GM12878 (cell line): ENCODE measurements at regions not wholly inside any gene's neighbourhood (a gene's known extent, or its start where the extent isn't known, plus 50 kb on each side); places are given as distances from the start of the nearest gene placed in this dataset.

Experiments used
- ATAC-seq: fragments of 200-7000 bp; cut with Tn5 transposase; 3 replicates; pipeline ENCODE4 v1.9.1; 2020; ENCODE audit warnings: mild to moderate bottlenecking, moderate library complexity
- BruUV-seq: library from RNA; stranded (reverse); fragments of 400-500 nt; replicated peaks from 2 replicates; lab custom pipeline; 2021; lab: Mats Ljungman, UMichigan
- CTCF ChIA-PET: fragments of 300-600 bp; sonication (Branson Sonifier 250); formaldehyde crosslinking; extraction: SDS; loops from one replicate; lab custom pipeline; 2021; ENCODE audit warnings: inconsistent platforms; lab: Yijun Ruan, JAX
- POLR2A ChIA-PET: fragments of 350-600 bp; formaldehyde crosslinking; extraction: SDS; loops from one replicate; lab custom pipeline; 2021; ENCODE audit warnings: inconsistent platforms; lab: Charles Lee
- RAD21 ChIA-PET: fragments of 300-600 bp; sonication (Branson Sonifier 250); formaldehyde crosslinking; loops from one replicate; lab custom pipeline; 2023; ENCODE audit warnings: antibody characterized with exemption; ENCODE audit not compliant: unreplicated experiment; lab: Charles Lee
- SMC1A ChIA-PET: fragments of 300-600 bp; sonication (Branson Sonifier 250); formaldehyde crosslinking; loops from one replicate; lab custom pipeline; 2023; ENCODE audit not compliant: unreplicated experiment, uncharacterized antibody; lab: Charles Lee
- DNase-seq: peaks from one replicate; pipeline ENCODE4 v3.0.0-alpha.2; 2011; ENCODE audit warnings: low read depth, low spot score
- FAIRE-seq: peaks from 3 replicates; lab custom pipeline; 2011; peaks lifted over from hg19 to GRCh38; lab: Jason Lieb, UNC
- H2AFZ ChIP-seq: 2 replicates; pipeline ENCODE4 v1.6.0; 2011; ENCODE audit warnings: low read depth, low read length, control low read depth; ENCODE audit not compliant: control insufficient read depth
- H3K27ac ChIP-seq: 2 replicates; pipeline ENCODE4 v1.5.1; 2011; ENCODE audit warnings: control low read depth; ENCODE audit not compliant: control insufficient read depth, insufficient read depth
- H3K27me3 ChIP-seq, 2 experiments: replicated peaks in 1 of 2; 2 replicates each; pipeline versions ENCODE4 v1.6.0 to v1.6.1; 2011; ENCODE audit warnings: low read length in 1 of 2; ENCODE audit not compliant: control insufficient read depth in 2 of 2, insufficient read depth in 2 of 2
- H3K36me3 ChIP-seq, 2 experiments: 2 replicates each; pipeline ENCODE4 v1.5.1; 2011; ENCODE audit warnings: low read length in 1 of 2; ENCODE audit not compliant: control insufficient read depth in 2 of 2, insufficient read depth in 2 of 2
- H3K4me1 ChIP-seq: 2 replicates; pipeline ENCODE4 v1.6.1; 2011; ENCODE audit warnings: mild to moderate bottlenecking, low read length, moderate library complexity, mixed read lengths; ENCODE audit not compliant: control insufficient read depth, insufficient read depth
- H3K4me2 ChIP-seq: 2 replicates; pipeline ENCODE4 v1.6.0; 2011; ENCODE audit warnings: control low read depth; ENCODE audit not compliant: control insufficient read depth, insufficient read depth
- H3K4me3 ChIP-seq: fragments of 200-600 bp; sonication (generic); 2 replicates; pipeline ENCODE4 v1.5.1; 2016
- H3K79me2 ChIP-seq: 2 replicates; pipeline ENCODE4 v1.6.0; 2011; ENCODE audit warnings: low read length; ENCODE audit not compliant: control insufficient read depth, insufficient read depth
- H3K9ac ChIP-seq: 2 replicates; pipeline ENCODE4 v1.8.0; 2011; ENCODE audit warnings: low read length, control low read depth, mixed read lengths; ENCODE audit not compliant: control insufficient read depth, insufficient read depth
- H3K9me3 ChIP-seq: replicated peaks from 3 replicates; pipeline ENCODE4 v1.5.1; 2011; ENCODE audit warnings: mild to moderate bottlenecking, low read length; ENCODE audit not compliant: control insufficient read depth, insufficient read depth
- H4K20me1 ChIP-seq: 2 replicates; pipeline ENCODE4 v1.6.0; 2011; ENCODE audit not compliant: control insufficient read depth, insufficient read depth
- BHLHE40 ChIP-seq, 2 experiments: fragments of 450-650 bp in 1 of 2; IDR thresholded peaks; 2 replicates each; pipeline ENCODE4 v1.6.1; 2011 to 2017; ENCODE audit warnings: low read depth in 2 of 2, borderline replicate concordance in 1 of 2, improper control_type of control experiment in 1 of 2, low read length in 1 of 2, mild to moderate bottlenecking in 1 of 2
- IKZF1 ChIP-seq: fragments of 450-650 bp; conservative IDR thresholded peaks from 2 replicates; pipeline ENCODE4 v1.6.1; 2017; ENCODE audit warnings: antibody characterized with exemption, mild to moderate bottlenecking
- IKZF2 ChIP-seq, 2 experiments: fragments of 450-650 bp; IDR thresholded peaks; 2 replicates each; pipeline ENCODE4 v1.6.1; 2017; ENCODE audit warnings: mild to moderate bottlenecking in 2 of 2, moderate library complexity in 2 of 2
- MXI1 ChIP-seq: fragments of 150-350 bp; IDR thresholded peaks from 2 replicates; pipeline ENCODE4 v1.6.1; 2011; ENCODE audit warnings: low read depth, mild to moderate bottlenecking, inconsistent platforms, low read length, improper control_type of control experiment
- NFIC ChIP-seq: IDR thresholded peaks from 2 replicates; pipeline ENCODE4 v1.6.1; 2012; ENCODE audit warnings: low read depth, mild to moderate bottlenecking, inconsistent platforms, low read length, moderate library complexity
- NFYA ChIP-seq: IDR thresholded peaks from 2 replicates; pipeline ENCODE4 v1.6.1; 2011; ENCODE audit warnings: low read depth, mild to moderate bottlenecking, low read length, improper control_type of control experiment, borderline replicate concordance
- NR2C2 ChIP-seq: IDR thresholded peaks from 2 replicates; pipeline ENCODE4 v1.6.1; 2011; ENCODE audit warnings: borderline replicate concordance, low read depth; ENCODE audit not compliant: control insufficient read depth, insufficient read length
- PML ChIP-seq: IDR thresholded peaks from 2 replicates; pipeline ENCODE4 v1.6.1; 2012; ENCODE audit warnings: low read length, inconsistent platforms
- POLR2AphosphoS5 ChIP-seq: IDR thresholded peaks from 2 replicates; pipeline ENCODE4 v1.6.1; 2011; ENCODE audit warnings: mild to moderate bottlenecking, low read length, inconsistent platforms
- RAD51 ChIP-seq: fragments of 450-650 bp; IDR thresholded peaks from 2 replicates; pipeline ENCODE4 v1.6.1; 2016; ENCODE audit warnings: moderate library complexity, mild to moderate bottlenecking, inconsistent platforms
- RCOR1 ChIP-seq: conservative IDR thresholded peaks from 2 replicates; pipeline ENCODE4 v1.6.1; 2012; ENCODE audit warnings: low read depth, low read length, improper control_type of control experiment
- WRNIP1 ChIP-seq: IDR thresholded peaks from 2 replicates; pipeline ENCODE4 v1.6.1; 2011; ENCODE audit warnings: low read depth, low read length, improper control_type of control experiment, borderline replicate concordance
- YBX1 ChIP-seq: fragments of 450-650 bp; IDR thresholded peaks from 2 replicates; pipeline ENCODE4 v1.6.1; 2016; ENCODE audit warnings: antibody characterized with exemption
- ZNF384 ChIP-seq: IDR thresholded peaks from 2 replicates; pipeline ENCODE4 v1.6.1; 2012; ENCODE audit warnings: low read depth, mild to moderate bottlenecking, low read length, improper control_type of control experiment, borderline replicate concordance
- WGBS: methylation state at CpG from one replicate; pipeline ENCODE4 v1.1.6; 2016; ENCODE audit warnings: low lambda C conversion rate; ENCODE audit not compliant: insufficient replicate concordance, insufficient coverage; ENCODE audit errors: missing lambda C conversion rate; 5-methylcytosine and 5-hydroxymethylcytosine counted together
- in situ Hi-C: fragments of 300-500 bp; cut with MboI; formaldehyde crosslinking; loops from 9 replicates; pipeline ENCODE4 v1.14.3; 2018; ENCODE audit warnings: mixed read lengths
- intact Hi-C: fragments of 100-400 bp; cut with micrococcal nuclease; formaldehyde crosslinking; loops from one replicate; pipeline ENCODE4 v1.14.2; 2022; ENCODE audit not compliant: unreplicated experiment
- TF ChIP-seq, protein P1 (sequence below): IDR thresholded peaks from 2 replicates; pipeline ENCODE4 v1.6.1; 2011; ENCODE audit warnings: borderline replicate concordance, low read depth, mild to moderate bottlenecking, moderate library complexity, mixed read lengths, low read length; ENCODE audit not compliant: insufficient read depth; ENCODE audit errors: extremely low read length
- TF ChIP-seq, protein P2 (sequence below): IDR thresholded peaks from 2 replicates; pipeline ENCODE4 v1.6.1; 2012; ENCODE audit warnings: improper control_type of control experiment, low read depth, low read length; ENCODE audit not compliant: insufficient replicate concordance
- TF ChIP-seq, protein P3 (sequence below): IDR thresholded peaks from 2 replicates; pipeline ENCODE4 v1.6.1; 2012; ENCODE audit warnings: low read depth, low read length, improper control_type of control experiment
- TF ChIP-seq, protein P4 (sequence below): fragments of 450-650 bp; IDR thresholded peaks from 2 replicates; pipeline ENCODE4 v1.6.1; 2017; ENCODE audit warnings: mild to moderate bottlenecking

DNA sequence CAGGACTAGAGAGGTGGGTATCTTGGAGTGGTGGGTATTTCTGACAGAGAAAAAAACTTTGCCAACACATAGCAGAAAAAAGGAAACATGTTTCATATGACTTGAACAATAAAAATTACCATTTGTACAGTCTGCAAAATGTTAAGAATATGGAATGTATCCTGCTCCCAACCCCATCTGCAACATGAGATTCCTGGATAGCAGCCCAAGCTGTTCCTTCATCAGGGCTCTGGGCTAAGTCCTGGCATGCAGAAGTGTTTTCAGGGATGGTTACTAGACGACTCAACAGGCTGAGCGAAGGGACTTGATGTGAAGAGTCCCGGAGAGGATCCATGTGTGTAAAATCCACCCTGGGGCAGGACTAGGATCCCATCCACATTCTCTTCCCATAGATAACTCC is 121.0 kb upstream of the IRX3 start:
- Histone ChIP-seq H3K36me3 (no peaks in the 10 kb centered on the region), H2AFZ (no peak overlapping the region), H4K20me1 (no peaks in the 10 kb centered on the region), H3K79me2 (no peaks in the 10 kb centered on the region), H3K4me2 (no peak overlapping the region), H3K9me3 (no peaks in the 10 kb centered on the region), H3K4me1 (no peaks in the 10 kb centered on the region), H3K9ac (no peak overlapping the region), H3K4me3 (no peak overlapping the region), H3K27ac (no peak overlapping the region), H3K27me3 (no peaks in the 10 kb centered on the region; a peak in 1 of 4 replicates)
- no TSS peak for BruUV-seq
- no peak for FAIRE-seq
- ChIA-PET RAD21 (no interaction called here), SMC1A (no interaction called here), POLR2A (no interaction called here), CTCF (no interaction called here)
- intact Hi-C loops (no loop called here), in situ Hi-C loops (no loop called here)
- no peak for DNase-seq
- no peak for ATAC-seq
- WGBS = 53% methylated on average over 3 of the region's 3 CpGs
- TF ChIP-seq, protein P1, sequence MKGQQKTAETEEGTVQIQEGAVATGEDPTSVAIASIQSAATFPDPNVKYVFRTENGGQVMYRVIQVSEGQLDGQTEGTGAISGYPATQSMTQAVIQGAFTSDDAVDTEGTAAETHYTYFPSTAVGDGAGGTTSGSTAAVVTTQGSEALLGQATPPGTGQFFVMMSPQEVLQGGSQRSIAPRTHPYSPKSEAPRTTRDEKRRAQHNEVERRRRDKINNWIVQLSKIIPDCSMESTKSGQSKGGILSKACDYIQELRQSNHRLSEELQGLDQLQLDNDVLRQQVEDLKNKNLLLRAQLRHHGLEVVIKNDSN = no peak
- no peak for TF ChIP-seq IKZF1
- TF ChIP-seq, protein P2, sequence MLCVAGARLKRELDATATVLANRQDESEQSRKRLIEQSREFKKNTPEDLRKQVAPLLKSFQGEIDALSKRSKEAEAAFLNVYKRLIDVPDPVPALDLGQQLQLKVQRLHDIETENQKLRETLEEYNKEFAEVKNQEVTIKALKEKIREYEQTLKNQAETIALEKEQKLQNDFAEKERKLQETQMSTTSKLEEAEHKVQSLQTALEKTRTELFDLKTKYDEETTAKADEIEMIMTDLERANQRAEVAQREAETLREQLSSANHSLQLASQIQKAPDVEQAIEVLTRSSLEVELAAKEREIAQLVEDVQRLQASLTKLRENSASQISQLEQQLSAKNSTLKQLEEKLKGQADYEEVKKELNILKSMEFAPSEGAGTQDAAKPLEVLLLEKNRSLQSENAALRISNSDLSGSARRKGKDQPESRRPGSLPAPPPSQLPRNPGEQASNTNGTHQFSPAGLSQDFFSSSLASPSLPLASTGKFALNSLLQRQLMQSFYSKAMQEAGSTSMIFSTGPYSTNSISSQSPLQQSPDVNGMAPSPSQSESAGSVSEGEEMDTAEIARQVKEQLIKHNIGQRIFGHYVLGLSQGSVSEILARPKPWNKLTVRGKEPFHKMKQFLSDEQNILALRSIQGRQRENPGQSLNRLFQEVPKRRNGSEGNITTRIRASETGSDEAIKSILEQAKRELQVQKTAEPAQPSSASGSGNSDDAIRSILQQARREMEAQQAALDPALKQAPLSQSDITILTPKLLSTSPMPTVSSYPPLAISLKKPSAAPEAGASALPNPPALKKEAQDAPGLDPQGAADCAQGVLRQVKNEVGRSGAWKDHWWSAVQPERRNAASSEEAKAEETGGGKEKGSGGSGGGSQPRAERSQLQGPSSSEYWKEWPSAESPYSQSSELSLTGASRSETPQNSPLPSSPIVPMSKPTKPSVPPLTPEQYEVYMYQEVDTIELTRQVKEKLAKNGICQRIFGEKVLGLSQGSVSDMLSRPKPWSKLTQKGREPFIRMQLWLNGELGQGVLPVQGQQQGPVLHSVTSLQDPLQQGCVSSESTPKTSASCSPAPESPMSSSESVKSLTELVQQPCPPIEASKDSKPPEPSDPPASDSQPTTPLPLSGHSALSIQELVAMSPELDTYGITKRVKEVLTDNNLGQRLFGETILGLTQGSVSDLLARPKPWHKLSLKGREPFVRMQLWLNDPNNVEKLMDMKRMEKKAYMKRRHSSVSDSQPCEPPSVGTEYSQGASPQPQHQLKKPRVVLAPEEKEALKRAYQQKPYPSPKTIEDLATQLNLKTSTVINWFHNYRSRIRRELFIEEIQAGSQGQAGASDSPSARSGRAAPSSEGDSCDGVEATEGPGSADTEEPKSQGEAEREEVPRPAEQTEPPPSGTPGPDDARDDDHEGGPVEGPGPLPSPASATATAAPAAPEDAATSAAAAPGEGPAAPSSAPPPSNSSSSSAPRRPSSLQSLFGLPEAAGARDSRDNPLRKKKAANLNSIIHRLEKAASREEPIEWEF = no peak
- TF ChIP-seq MXI1 = no peak
- TF ChIP-seq RCOR1 = no peak
- no peak for TF ChIP-seq NFIC
- no peak for TF ChIP-seq YBX1
- TF ChIP-seq, protein P3, sequence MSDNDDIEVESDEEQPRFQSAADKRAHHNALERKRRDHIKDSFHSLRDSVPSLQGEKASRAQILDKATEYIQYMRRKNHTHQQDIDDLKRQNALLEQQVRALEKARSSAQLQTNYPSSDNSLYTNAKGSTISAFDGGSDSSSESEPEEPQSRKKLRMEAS = no peak
- TF ChIP-seq ZNF384 = no peak
- TF ChIP-seq, protein P4, sequence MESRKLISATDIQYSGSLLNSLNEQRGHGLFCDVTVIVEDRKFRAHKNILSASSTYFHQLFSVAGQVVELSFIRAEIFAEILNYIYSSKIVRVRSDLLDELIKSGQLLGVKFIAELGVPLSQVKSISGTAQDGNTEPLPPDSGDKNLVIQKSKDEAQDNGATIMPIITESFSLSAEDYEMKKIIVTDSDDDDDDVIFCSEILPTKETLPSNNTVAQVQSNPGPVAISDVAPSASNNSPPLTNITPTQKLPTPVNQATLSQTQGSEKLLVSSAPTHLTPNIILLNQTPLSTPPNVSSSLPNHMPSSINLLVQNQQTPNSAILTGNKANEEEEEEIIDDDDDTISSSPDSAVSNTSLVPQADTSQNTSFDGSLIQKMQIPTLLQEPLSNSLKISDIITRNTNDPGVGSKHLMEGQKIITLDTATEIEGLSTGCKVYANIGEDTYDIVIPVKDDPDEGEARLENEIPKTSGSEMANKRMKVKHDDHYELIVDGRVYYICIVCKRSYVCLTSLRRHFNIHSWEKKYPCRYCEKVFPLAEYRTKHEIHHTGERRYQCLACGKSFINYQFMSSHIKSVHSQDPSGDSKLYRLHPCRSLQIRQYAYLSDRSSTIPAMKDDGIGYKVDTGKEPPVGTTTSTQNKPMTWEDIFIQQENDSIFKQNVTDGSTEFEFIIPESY = no peak
- no peak for TF ChIP-seq NFYA
- TF ChIP-seq POLR2AphosphoS5 = no peak
- no peak for TF ChIP-seq WRNIP1
- no peak for TF ChIP-seq BHLHE40 (IDR thresholded peaks at IDR 0.05; ENCODE audit: borderline replicate concordance in 1 of 2, low read depth in 2 of 2, low read length in 1 of 2)
- no peak for TF ChIP-seq RAD51
- TF ChIP-seq IKZF2 (IDR thresholded peaks at IDR 0.05) = no peak
- TF ChIP-seq NR2C2 = no peak
- TF ChIP-seq PML = no peak
